Prostate gland (tissue), 2 donors: ENCODE measurements at regions not wholly inside any gene's neighbourhood (a gene's known extent, or its start where the extent isn't known, plus 50 kb on each side); places are given as distances from the start of the nearest gene placed in this dataset.

ENCODE experiments used
- POLR2A ChIP-seq: fragments of 450-650 bp; IDR thresholded peaks from one replicate; pipeline ENCODE4 v1.6.1; 2016; ENCODE audit warnings: antibody characterized with exemption, mild to moderate bottlenecking
- TF ChIP-seq, protein P1 (sequence below), 4 experiments: fragments of 200-600 bp in 2 of 4; fragments of 450-650 bp in 2 of 4; sonication (generic) in 2 of 4; IDR thresholded peaks; 1 replicate in 3 of 4; 2 replicates in 1 of 4; pipeline ENCODE4 v1.5.1; 2016 to 2019; ENCODE audit warnings: antibody characterized with exemption in 4 of 4, mild to moderate bottlenecking in 2 of 4, moderate library complexity in 2 of 4

DNA sequence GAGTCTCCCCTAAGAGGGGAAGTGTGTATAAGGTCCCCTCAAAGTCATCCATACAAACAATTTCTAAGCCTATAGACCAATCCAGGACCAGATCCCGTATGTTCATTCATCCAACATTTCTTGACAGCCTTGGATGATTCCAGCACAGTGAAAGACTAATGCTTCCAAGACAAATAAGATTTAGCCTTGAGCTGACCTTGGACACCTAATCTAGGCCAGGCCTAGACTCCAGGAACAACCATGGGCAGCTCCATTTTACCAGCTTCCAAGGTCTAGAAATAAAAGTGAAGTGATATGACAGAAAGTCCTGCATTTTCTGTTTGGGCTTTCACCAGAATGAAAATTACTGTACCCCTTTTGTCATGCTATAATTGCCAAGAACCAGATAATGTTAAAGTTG lies 67.9 kb upstream of the BCL6 start:
- TF ChIP-seq POLR2A = no peak
- TF ChIP-seq, protein P1, sequence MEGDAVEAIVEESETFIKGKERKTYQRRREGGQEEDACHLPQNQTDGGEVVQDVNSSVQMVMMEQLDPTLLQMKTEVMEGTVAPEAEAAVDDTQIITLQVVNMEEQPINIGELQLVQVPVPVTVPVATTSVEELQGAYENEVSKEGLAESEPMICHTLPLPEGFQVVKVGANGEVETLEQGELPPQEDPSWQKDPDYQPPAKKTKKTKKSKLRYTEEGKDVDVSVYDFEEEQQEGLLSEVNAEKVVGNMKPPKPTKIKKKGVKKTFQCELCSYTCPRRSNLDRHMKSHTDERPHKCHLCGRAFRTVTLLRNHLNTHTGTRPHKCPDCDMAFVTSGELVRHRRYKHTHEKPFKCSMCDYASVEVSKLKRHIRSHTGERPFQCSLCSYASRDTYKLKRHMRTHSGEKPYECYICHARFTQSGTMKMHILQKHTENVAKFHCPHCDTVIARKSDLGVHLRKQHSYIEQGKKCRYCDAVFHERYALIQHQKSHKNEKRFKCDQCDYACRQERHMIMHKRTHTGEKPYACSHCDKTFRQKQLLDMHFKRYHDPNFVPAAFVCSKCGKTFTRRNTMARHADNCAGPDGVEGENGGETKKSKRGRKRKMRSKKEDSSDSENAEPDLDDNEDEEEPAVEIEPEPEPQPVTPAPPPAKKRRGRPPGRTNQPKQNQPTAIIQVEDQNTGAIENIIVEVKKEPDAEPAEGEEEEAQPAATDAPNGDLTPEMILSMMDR (IDR thresholded peaks at IDR 0.05) = no peak
